T-helper 2 cell treated with Interferon-gamma antibody and Interleukin-4, amounts not matched to agents 100 ng/mL and 5 ng/mL, for 36 hours (primary cell): ENCODE measurements at regions not wholly inside any gene's neighbourhood (a gene's known extent, or its start where the extent isn't known, plus 50 kb on each side); places are given as distances from the start of the nearest gene placed in this dataset.
"Not testable (repeated sequence)": the region's sequence is repeated elsewhere in the genome, so short reads cannot be mapped to it uniquely, and the experiment has no call there.

Source experiments
- intact Hi-C: fragments of 100-400 bp; cut with micrococcal nuclease; formaldehyde crosslinking; loops from one replicate; pipeline ENCODE4 v1.15.1; 2023

DNA sequence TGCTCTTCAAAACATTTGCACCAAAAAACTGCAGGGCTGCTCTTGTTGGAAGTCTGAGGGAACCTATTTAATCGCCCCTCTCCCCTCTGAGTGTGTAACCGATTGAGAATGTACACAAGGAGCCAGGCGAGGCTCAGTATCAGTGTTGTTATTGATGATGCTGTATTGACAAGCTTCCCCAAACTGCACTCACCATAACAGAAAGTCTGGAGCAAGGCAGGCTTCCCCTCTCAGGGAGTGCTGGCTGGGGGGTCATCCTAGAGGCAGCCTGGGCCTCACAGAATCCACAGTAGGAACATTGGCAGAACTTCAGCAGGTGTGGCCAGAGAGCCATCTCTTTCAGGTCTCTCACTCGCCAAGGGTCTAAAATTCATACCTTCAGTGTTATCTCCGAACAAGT lies 58.1 kb upstream of the TUNAR start:
- intact Hi-C loops, result no loop called here

DNA sequence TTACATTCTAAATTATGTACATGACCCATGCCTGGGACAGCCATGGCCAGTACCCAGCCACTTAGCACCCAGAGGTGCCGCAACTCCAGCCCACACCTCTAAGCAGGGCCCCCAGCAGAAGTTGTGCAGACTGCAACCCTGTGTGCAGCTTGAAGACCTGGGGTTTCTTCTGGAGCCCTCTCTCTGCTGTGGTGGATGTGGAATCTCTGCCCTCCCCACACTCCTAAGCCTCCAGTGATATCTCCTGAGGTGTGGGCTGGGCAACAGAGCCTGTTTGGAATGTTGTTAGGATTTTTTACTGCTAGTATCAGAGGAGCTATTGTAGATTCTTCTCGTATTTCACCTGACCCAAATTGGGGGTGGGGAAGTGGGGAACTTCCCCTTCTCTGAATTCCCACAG lies 59.4 kb upstream of the TUNAR start:
- intact Hi-C loops, result no loop called here

DNA sequence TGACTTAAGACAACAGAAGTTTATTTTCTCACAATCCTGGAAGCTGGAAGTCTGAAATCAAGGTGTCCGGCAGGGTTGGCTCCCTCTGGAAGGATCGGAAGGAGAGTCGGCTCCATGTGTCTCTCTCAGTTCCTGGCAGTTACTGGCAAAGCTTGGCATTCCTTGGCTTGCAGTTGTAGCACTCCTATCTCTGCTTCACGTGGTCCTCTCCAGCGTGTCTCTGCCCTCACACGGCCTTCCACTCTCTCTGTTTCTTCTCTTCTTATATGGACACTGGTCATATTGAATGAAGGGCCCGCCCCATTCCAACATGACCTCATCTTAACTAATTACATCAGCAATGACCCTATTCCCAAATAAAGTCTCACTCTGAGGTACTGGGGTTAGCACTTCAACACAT lies 60.1 kb upstream of the TUNAR start:
- intact Hi-C loops, result no loop called here

DNA sequence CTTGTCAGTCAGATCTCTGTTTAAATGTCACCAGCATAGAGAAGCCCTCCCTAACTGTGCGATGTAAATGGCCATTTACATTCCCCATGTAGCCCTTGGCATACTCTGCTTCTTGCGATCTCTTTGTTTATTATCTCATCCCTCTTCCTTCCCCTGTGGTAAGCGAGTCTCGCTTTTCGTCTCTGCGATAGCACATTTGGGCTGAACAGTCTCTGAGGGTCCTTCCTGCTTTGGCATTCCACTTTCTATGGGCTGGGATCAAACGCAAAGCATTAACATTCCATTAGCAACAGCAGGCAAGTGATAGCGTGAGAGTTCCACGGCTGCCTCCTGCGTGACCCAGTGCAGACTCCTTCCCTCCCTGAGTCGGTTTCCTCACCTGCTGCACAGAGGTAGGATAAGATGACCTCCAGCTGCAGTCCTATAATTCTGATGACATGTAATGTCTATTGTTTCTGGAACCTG lies 61.4 kb upstream of the TUNAR start:
- intact Hi-C loops, result no loop called here

DNA sequence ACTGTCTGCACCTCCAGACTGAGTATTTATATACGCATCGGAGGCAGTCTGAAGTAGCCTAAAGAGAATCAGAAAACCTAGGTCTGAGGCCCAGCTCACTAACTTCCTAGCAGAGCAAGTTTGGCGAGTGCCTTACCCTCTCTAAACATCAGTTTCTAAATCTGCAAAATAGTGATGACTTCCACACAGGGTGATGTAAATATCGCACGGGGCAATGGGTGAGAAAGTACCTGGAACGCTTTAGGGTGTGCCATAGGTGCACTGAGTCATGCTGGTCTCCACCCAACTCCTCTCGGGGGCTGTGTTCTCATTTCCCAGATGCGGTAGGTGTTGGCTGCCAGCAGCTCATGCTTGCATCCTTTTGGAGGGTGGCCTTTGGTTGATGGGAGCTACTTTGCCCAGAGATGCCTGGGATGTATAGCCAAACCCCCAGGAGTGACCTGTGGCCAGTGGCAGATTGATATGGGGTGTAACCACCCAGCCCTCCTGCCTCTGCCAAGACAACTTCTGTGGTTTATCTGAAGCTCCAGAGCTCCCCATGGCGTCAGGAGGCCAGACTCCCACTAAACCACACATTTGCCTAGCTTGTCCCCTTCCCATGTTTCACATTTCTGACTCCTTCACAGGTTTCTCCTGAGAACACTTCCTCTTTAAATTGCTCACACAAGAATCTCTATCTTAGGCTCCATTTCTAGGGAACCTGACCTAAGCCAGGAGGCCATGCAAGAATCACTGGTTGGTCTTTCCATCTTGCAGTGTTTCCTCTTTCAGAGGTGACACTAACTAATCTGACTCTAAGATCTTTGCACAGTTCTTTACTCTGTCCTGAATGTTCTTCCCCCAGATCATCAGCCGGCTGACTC lies 62.0 kb upstream of the TUNAR start:
- intact Hi-C loops, result no loop called here

DNA sequence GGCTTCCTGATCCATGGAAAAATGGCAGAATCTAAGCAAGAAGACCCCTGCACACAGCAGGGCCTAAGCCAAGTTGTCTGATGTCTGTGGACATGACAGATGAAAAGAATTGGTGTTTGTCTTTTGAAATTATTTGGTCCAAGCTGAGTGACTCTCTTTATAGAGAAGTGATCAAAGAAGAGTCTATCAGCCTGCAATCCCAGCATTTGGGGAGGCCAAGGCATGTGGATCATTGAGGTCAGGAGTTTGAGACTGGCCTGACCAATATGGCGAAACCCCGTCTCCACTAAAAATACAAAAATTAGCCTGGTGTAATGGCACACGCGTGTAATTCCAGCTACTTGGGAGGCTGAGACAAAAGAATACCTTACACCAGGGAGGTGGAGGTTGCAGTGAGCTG lies 64.8 kb upstream of the TUNAR start:
- intact Hi-C loops, result no loop called here

DNA sequence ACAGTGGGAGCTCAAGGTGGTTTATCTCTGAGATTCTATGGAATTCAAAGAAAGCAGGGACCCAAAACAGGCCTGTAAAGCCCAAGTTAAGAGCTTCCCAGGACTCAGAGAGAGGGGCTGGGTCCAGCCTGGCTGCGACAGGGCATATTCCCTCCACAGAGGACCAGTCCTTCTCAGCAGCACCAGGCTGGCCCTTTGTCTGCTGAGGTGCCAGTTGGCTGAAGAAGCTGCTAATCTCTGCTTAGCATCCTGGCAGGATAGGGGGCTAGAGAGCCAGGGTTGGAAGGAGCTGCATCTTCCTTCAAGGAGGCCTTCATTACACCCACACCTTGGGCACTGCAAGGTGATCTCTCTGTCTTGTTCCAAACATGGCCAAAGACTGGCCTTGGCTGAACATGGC lies 68.3 kb upstream of the TUNAR start:
- intact Hi-C loops, result no loop called here

DNA sequence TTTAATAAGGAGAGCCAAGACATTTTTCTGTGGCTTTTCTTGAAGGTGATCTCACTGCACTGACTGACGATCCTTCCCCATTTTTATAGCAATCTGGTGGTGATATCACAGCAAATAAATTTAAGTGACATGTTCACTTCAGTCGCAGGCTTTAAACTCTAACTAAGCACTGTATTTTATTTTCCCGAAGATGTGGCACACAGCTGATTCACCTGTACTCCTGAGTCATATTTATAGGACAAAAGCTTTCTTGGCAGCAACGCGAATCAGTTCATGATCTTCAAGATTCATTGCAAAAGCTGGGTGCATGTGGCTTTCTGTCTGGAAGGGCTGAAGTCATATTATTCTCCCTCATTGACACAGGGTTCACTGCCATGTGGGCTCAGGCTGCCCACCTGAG lies 79.8 kb upstream of the TUNAR start:
- intact Hi-C loops, result no loop called here

DNA sequence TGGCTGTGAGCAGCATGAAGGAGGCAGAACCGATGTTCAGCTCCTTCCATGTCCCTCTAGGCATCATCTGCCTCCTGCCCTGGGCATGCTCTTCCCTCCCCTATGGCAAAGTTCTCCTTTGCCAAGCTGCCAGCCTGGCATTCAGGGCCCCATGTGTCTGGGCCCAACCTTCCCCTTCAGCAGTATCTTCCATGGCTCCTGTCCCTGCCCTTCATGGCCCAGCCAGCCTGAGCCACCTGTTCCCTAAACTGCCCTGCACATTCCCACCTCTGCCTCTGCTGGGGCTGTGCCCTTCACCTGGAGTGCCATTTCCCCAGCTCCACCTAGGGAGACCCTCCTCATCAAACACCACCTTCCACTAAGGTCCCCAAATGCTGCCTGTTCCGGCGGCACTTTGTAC lies 74.0 kb upstream of the TCL1A start:
- intact Hi-C loops, result no loop called here

DNA sequence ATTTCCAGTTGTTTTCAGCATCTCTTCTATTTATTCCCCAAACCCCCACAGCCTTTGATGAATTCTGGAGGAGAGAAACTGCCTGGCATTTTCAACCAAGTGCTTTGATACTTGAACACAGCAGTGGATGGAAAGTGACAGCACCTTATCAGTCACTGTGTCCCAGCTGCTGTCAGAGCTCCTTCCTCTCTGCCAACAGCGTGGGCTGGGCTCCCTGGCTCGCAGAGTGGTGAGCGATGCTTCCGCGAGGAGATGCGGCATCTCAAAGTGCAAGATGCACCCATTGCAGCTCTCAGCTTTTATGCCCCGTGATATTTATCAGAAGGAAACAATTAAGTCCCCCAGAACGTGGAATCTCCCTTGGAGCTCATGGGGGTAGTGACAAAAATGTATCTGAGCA lies 72.6 kb upstream of the TCL1A start:
- intact Hi-C loops, result no loop called here

DNA sequence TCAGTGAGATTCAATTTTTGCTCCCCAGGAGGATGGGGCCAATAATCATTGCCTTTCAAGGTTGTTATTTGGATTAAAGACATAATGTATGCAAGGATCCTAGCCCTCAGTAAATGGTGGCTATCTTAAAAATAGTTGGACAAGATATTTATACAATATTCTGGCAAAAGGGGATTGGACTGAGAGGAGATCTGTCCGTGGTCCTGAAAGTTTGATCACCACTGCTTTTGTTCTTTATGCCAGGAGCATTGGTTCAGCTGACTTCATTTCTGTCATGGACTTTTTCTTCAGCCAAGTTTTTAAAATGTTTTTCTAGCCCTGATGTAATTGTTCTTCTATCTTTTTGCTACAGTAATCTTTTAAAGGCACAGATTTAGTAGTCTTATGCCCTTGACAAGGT lies 70.2 kb upstream of the TCL1A start:
- intact Hi-C loops, result no loop called here

DNA sequence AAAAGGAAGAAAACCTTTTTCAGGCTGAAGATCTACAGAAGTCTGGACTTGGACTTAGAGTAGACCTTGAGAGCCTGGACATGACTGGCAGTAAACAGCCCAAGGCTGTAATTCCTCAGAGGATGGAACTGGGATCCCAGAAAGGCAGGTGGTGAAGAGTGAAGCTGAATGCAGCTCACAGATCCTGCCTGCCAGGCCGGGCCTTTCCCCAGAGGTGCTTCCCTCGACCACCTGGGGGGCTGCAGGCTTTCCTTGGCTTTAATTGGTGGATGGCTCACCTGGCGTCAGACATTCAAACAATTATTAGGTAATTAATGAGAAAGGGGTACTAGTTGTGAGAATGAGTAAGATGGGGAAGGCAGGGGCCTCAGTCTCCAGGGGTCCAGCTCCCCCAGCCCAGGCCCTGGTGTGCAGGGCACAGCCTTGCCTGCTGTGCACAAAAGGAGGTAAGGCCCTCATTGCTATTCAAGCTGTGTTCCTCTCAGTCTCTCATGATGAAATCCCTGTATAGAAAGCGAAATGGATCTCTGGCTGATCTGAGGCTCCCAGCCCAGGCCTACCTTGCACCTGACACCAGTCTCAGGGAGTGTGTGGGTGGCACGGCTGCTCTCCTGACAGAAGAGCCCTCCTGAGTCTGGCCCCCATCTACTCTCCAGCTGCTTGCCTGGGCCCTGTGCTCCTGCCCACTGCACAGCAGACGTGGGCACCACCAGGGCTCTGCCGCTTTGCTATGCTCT lies 63.0 kb upstream of the TCL1A start:
- intact Hi-C loops, result loop anchor here (10.0 kb wide), 1 partner anchor 218 kb away; no protein-coding TSS in a partner anchor

DNA sequence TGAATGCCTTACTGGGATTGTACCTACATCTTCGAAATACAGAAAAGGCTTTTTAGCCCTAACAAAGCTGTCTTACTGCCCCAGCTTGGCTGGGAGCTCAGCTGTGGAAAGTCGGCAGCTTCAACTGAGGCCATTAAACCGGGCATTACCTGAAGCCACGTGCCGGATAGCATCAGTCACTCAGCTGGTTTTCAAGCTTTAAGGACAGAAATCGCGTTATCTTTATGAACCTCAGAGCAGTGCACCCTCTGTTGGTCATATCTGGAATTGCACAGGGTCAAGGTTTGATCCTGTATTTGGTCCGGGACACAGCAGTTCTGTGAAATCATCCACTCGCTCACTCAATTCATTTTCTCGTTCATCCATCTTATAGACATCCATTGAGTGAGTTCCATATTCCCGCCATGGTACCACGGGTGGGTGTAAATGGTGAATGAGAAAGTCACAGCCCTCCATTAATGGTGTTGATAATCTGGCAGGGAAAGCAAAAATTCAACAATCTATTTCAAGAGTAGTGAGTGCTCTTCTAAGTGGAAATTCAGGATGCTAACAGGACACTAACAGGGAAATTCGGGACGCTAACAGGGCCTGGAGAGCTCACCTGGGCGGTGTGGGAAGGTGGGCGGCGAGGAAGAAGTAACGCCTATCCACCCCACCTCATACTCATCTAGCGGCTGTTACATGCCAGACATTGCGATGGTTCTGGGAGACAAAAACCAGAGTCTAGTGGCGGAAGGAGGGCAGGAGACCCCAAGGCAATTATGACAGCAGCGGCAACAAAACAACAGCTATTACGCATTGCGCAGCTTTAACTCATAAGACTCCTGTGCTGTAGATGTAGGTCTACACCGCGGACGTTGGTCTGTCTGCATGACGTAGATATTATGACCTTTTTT lies 60.6 kb upstream of the TCL1A start:
- intact Hi-C loops, result loop anchor here (1.0 to 10.0 kb wide), 2 partner anchors 213 to 220 kb away; no protein-coding TSS in a partner anchor

DNA sequence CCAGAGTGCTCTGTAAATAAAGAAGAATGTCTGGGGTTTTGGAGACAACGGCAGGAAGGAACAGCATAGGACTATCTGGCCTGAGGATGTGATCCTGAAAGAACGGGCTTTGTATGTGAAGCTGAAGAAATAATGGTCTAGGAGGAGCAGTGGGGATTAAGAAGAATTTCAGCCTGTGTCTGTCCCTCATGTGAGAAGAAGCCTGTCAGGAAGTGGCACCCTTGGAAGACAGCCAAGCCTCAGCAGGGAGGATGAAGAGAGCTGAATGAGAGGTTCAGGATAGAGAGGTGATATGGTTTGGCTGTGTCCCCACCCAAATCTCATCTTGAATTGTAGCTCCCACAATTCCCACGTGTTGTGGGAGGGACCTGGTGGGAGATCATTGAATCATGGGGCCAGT lies 56.9 kb upstream of the TCL1A start:
- intact Hi-C loops, result loop anchor here (10.0 kb wide), 1 partner anchor 224 kb away; no protein-coding TSS in a partner anchor

DNA sequence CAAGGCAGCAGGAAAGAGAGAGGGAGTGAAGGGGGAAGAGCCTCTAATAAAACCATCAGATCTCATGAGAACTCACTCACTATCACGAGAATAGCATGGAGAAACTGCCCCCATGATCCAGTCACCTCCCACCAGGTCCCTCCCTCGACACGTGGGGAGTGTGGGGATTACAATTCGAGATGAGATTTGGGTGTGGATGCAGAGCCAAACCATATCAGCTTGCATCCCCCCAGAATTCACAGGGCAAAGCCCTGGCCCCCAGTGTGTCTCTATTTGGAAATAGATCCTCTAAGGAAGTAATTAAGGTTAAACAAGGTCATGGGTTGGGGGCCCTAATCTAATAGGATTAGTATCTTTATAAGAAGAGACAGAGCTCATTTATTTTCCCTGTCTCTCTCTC lies 56.1 kb upstream of the TCL1A start:
- intact Hi-C loops, result loop anchor here (10.0 kb wide), 1 partner anchor 225 kb away; no protein-coding TSS in a partner anchor

DNA sequence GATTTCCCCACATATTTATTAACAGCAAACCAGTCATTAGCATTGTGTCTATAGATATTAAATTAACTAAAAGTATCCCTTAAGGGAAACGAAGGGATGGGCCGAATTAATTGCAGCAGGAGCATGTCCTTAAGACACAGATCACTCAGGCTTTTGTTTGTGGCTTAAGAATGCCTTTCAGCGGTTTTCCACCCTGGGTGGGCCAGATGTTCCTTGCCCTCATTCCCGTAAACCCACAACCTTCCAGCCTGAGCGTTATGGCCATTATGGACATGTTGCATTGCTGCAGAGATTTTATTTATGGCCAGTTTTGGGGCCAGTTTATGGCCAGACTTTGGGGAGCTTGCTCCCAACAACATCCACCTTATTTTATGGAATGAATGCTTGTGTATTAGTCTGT lies 55.5 kb upstream of the TCL1A start:
- intact Hi-C loops, result not testable (repeated sequence)

DNA sequence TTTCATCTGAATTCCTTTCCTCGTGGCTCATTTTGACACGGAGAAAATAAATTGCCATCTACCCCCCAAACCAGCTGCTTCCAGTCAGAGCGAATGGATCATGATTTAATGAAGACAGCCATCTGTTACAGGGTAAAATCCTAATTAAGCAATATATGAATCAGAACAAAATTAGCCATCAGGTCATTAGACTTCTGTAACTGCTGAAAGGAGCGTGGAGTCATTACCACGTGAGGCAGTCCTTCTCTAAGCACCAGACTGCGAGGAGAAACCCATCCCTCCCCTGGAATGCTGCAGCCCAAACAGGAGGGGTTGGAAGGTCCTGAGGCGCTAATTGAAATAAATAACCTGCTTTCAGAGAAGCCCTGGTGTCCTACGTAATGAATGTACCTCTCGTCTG lies 51.1 kb upstream of the TCL1A start:
- intact Hi-C loops, result no loop called here

DNA sequence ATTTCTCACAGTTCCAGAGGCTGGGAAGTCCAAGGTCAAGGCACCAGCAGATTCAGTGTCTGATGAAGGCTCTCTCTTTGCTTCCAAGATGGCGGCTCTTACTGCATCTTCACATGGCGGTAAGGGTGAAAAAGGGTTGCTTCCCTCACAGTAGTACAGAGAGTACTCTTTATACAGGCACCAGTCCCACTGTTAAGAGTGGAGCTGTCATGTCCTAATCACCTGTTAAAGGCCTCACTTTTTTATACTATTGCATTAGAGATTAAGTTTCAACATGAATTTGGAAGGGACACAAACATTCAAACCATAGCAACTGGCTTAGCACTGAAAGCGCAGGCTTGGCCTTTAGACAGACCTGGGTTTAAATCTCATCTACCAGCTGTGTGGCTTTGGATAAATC lies 50.0 kb upstream of the TCL1A start:
- intact Hi-C loops, result no loop called here
